Heart right ventricle (tissue), 16 donors: ENCODE measurements at regions not wholly inside any gene's neighbourhood (a gene's known extent, or its start where the extent isn't known, plus 50 kb on each side); places are given as distances from the start of the nearest gene placed in this dataset.
A peak's percentile ranks its signal among the peaks of the same experiment; 100 is the strongest.

Source experiments
- ATAC-seq, 8 donors: fragments of 200-7000 bp; cut with Tn5 transposase; one replicate each; pipeline ENCODE4 v1.9.1; 2020; ENCODE audit warnings: mild to moderate bottlenecking in 8 of 8, moderate library complexity in 8 of 8, moderate number of reproducible peaks in 1 of 8
- DNase-seq, 2 donors: peaks; one replicate each; pipeline ENCODE4 v3.0.0-alpha.2; 2020
- H3K27ac ChIP-seq, 10 donors: fragments of 200-600 bp; sonication (generic) in 2 of 10; one replicate each; pipeline versions ENCODE4 v1.5.0 to v1.8.0; 2020 to 2022; ENCODE audit warnings: mild to moderate bottlenecking in 3 of 10
- H3K27me3 ChIP-seq, 7 donors: fragments of 200-600 bp; one replicate each; pipeline ENCODE4 v1.8.0; 2021 to 2022; ENCODE audit warnings: mild to moderate bottlenecking in 2 of 7
- H3K36me3 ChIP-seq, 9 donors: fragments of 200-600 bp; sonication (generic) in 1 of 9; one replicate each; pipeline versions ENCODE4 v1.5.0 to v1.8.0; 2020 to 2022; ENCODE audit warnings: mild to moderate bottlenecking in 2 of 9
- H3K4me1 ChIP-seq, 9 donors: fragments of 200-600 bp; sonication (generic) in 1 of 9; one replicate each; pipeline versions ENCODE4 v1.5.0 to v1.8.0; 2020 to 2022; ENCODE audit warnings: mild to moderate bottlenecking in 4 of 9
- H3K4me3 ChIP-seq, 10 donors: fragments of 200-600 bp; sonication (generic) in 2 of 10; one replicate each; pipeline versions ENCODE4 v1.5.0 to v1.8.0; 2020 to 2022; ENCODE audit warnings: mild to moderate bottlenecking in 7 of 10, moderate library complexity in 2 of 10
- H3K9me3 ChIP-seq, 11 donors: fragments of 200-600 bp in 10 of 11; sonication (generic) in 2 of 11; one replicate each; pipeline versions ENCODE4 v1.5.0 to v1.8.0; 2013 to 2022; ENCODE audit warnings: mild to moderate bottlenecking in 2 of 11, control low read depth in 1 of 11, moderate library complexity in 1 of 11
- WGBS, 2 donors: extraction: QIAGEN DNeasy Blood & Tissue Kit; methylation state at CpG; one replicate each; pipeline ENCODE4 v1.1.7; 2013; ENCODE audit warnings: inconsistent platforms in 1 of 2; 5-methylcytosine and 5-hydroxymethylcytosine counted together
- intact Hi-C, 10 donors: fragments of 100-400 bp; cut with DNase I; formaldehyde crosslinking; loops; one replicate each; pipeline versions ENCODE4 v1.11.1 to v1.14.2; 2022
- TF ChIP-seq, protein P1 (sequence below), 9 donors: fragments of 200-600 bp; sonication (generic) in 2 of 9; IDR thresholded peaks; one replicate each; pipeline versions ENCODE4 v1.5.0 to v1.8.0; 2021 to 2022; ENCODE audit warnings: antibody characterized with exemption in 9 of 9, mild to moderate bottlenecking in 5 of 9, moderate library complexity in 1 of 9
- donor health status: Arrhythmogenic right ventricular cardiomyopathy.
- donor health status: ischemic (EF 13 %, LVEDD 7.1; RV severe dilation, severe dysfunction).
- donor health status: healthy with polysubstance abuse.
- donor health status: DM: no; HTN: yes; CAD: no.
- donor health status: DM: no; HTN: no; CAD: no.
- donor health status: ischemic (EF 25% LVEDD 6.9; RV normal size, moderate dysfunction).
- donor health status: ischemic (EF 25% LVEDD 5.7; RV mildly dilated, moderate dysfunction).
- donor health status: healthy.
- donor health status: DM: yes; HTN: yes; CAD: no.
- donor health status: Ischemic cardiomyopathy.
- donor health status: ischemic (EF 35%, LVEDD 5.7; RV mildly dilated, moderate dysfunction).
- donor health status: nonischemic (EF 11% LVEDD 7.7; RV severe dilation, severe dysfunction).
- donor health status: DM: yes; HTN: yes; CAD: no.
- donor health status: PGD.
- donor health status: ischemic (EF 29% LVEDD 5.4; RV normal size, mild dysfunction).
- donor health status: nonischemic (EF 23%, LVEDD 6.1; RV moderate dilation, normal function).

DNA sequence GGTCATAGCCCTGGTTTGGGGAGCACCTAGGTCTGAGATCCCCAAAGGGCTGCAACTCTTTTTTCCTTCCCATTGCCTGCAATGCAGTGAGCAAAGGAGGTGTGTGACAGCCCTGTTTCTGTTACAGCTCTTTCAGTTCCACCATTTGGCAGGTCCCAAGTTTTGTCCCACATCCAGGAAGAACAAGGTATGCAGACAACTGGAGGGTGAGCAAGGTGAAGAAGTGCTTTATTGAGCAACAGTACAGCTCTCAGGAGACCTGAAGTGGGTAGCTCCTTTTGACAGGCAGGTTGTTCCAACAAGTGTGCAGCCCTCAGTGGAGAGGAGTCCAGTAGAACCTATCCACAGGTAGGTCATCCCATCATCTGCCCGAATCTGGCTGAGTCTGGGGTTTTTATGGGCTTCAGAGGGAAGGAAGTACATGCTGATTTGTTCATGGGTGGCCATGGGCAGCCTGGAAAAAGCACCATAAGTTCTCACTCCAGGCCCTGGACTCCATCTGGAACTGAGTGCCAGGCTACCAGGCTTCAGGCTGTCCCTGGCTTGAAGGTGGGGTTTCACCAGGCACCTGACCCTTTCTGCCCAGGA is 62.8 kb upstream of the NAV3 start:
- H3K36me3 ChIP-seq: no peaks in the 10 kb centered on the region
- no peaks in the 10 kb centered on the region for H3K27me3 ChIP-seq
- H3K4me3 ChIP-seq: no peak overlapping the region
- peaks cover 0 to 17% (median 2%) of the 10 kb centered on the region in 11 donors for H3K9me3 ChIP-seq
- no peak for ATAC-seq
- peaks cover 0 to 24% (median 11%) of the 10 kb centered on the region in 9 donors for H3K4me1 ChIP-seq
- intact Hi-C loops: no loop called here
- DNase-seq: no peak
- TF ChIP-seq, protein P1, sequence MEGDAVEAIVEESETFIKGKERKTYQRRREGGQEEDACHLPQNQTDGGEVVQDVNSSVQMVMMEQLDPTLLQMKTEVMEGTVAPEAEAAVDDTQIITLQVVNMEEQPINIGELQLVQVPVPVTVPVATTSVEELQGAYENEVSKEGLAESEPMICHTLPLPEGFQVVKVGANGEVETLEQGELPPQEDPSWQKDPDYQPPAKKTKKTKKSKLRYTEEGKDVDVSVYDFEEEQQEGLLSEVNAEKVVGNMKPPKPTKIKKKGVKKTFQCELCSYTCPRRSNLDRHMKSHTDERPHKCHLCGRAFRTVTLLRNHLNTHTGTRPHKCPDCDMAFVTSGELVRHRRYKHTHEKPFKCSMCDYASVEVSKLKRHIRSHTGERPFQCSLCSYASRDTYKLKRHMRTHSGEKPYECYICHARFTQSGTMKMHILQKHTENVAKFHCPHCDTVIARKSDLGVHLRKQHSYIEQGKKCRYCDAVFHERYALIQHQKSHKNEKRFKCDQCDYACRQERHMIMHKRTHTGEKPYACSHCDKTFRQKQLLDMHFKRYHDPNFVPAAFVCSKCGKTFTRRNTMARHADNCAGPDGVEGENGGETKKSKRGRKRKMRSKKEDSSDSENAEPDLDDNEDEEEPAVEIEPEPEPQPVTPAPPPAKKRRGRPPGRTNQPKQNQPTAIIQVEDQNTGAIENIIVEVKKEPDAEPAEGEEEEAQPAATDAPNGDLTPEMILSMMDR (IDR thresholded peaks at IDR 0.05): no peak
- no peak overlapping the region for H3K27ac ChIP-seq
- WGBS, 2 donors: 87 to 94% methylated on average over 1 of the region's 1 CpG

DNA sequence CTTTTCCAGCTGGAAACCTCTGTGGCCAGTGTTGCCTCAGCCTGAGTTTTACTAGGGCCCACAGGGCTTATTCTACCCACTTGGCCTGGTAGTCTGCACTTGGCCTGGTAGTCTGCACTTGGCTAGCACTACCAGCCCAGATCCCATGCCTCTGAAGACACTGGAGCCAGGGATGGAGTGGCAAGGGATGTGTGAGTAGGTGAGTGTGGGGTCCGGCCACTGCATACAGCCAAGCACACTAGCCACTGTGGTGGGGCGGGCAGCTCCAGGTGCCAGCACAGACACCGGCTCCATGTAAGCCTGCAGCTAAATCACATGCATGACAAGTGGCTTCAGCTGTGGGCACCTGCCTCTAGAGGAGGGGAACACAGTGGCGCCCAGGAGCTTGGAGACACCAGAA is 63.4 kb upstream of the NAV3 start:
- DNase-seq (no peak), ATAC-seq (peak in 1 of 8 donors; percentile 38)
- TF ChIP-seq, protein P1 (IDR thresholded peaks at IDR 0.05): no peak
- intact Hi-C loops: no loop called here
- Histone ChIP-seq H3K9me3 (peaks cover 0 to 17% (median 2%) of the 10 kb centered on the region in 11 donors), H3K36me3 (no peaks in the 10 kb centered on the region), H3K27me3 (no peaks in the 10 kb centered on the region), H3K4me3 (no peak overlapping the region), H3K4me1 (peaks cover 0 to 24% (median 11%) of the 10 kb centered on the region in 9 donors), H3K27ac (no peak overlapping the region)
- 98 to 99% methylated on average over 4 of the region's 4 CpGs for WGBS, 2 donors

DNA sequence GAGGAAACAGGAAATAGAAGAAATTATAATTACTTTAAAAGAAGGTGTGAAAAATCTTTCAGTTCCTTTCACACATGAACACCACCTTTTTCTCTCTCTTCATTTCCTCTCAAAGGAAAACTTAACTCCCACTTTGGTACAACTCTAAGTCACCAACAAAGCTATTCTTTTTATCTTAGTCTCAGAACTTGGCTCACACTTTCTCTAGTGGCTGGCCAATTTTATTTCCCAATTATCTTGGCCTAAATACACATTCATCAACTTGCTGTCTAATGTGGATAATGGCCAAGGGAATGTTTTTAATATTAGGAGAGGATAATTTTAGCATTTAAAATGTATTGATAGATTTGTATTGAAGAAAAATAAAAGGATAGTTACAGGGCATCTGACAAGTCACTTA is 64.5 kb upstream of the NAV3 start:
- Histone ChIP-seq H3K27me3 (no peaks in the 10 kb centered on the region), H3K36me3 (no peaks in the 10 kb centered on the region), H3K4me1 (peaks cover 0 to 24% (median 11%) of the 10 kb centered on the region in 9 donors), H3K9me3 (peaks cover 0 to 17% (median 2%) of the 10 kb centered on the region in 11 donors), H3K4me3 (no peak overlapping the region), H3K27ac (no peak overlapping the region)
- TF ChIP-seq, protein P1 (IDR thresholded peaks at IDR 0.05): no peak
- DNase-seq: no peak
- intact Hi-C loops: no loop called here
- peak in 2 of 8 donors; percentile 25 to 42 for ATAC-seq

DNA sequence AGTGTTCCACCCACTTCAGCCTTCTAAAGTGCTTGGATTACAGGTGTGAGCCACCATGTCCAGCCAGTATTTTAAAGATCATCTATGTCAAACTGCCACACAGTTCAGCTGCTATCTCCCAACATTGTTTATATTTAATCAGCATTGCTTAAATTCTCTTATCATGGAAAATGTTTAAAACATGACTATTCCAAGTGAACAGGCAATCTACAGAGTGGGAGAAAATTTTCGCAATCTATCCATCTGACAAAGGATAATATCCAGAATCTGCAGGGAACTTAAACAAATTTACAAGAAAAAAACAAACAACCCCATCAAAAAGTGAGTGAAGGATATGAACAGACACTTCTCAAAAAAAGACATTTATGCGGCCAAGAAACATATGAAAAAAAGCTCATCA is 69.4 kb upstream of the NAV3 start:
- Histone ChIP-seq H3K36me3 (no peaks in the 10 kb centered on the region), H3K27ac (no peak overlapping the region), H3K4me1 (peaks cover 0 to 14% (median 10%) of the 10 kb centered on the region in 9 donors), H3K27me3 (no peaks in the 10 kb centered on the region), H3K9me3 (no peaks in the 10 kb centered on the region), H3K4me3 (no peak overlapping the region)
- TF ChIP-seq, protein P1 (IDR thresholded peaks at IDR 0.05): no peak
- 97 to 98% methylated on average over 2 of the region's 2 CpGs for WGBS, 2 donors
- ATAC-seq (no peak), DNase-seq (no peak)
- intact Hi-C loops: no loop called here
